ENCODE measurements at regions not wholly inside any gene's neighbourhood (a gene's known extent, or its start where the extent isn't known, plus 50 kb on each side); places are given as distances from the start of the nearest gene placed in this dataset.

- no peak for TF ChIP-seq POLR2A (IDR thresholded peaks at IDR 0.05)
- no peak for TF ChIP-seq CTCF (IDR thresholded peaks at IDR 0.05)
- no peak for TF ChIP-seq POLR2AphosphoS5 (IDR thresholded peaks at IDR 0.05)
Measured at GRCh38 chr16:59654455-59654854, 920.3 kb upstream of the GOT2 start.
